HG02943 (cell line): ENCODE measurements at regions not wholly inside any gene's neighbourhood (a gene's known extent, or its start where the extent isn't known, plus 50 kb on each side); places are given as distances from the start of the nearest gene placed in this dataset.
"Not testable (repeated sequence)": the region's sequence is repeated elsewhere in the genome, so short reads cannot be mapped to it uniquely, and the experiment has no call there.

Experiments
- ATAC-seq: cut with Tn5 transposase; IDR thresholded peaks from one replicate; pipeline ENCODE4 v1.9.1; 2021; ENCODE audit warnings: mild to moderate bottlenecking, low read depth, moderate library complexity; ENCODE audit not compliant: unreplicated experiment

- ATAC-seq, result not testable (repeated sequence)
Measured at GRCh38 chr3:194959666-194960065, 274.0 kb downstream of the FAM43A start.

GRCh38 chr3:194960446-194961032 lies 274.9 kb downstream of the FAM43A start:
- no peak for ATAC-seq

- ATAC-seq, result no peak
Measured at GRCh38 chr3:194961149-194961548, 275.5 kb downstream of the FAM43A start.

- ATAC-seq, result no peak
Measured at GRCh38 chr3:194961571-194961970, 275.9 kb downstream of the FAM43A start.

- no peak for ATAC-seq
Measured at GRCh38 chr3:194962056-194962455, 276.4 kb downstream of the FAM43A start.

GRCh38 chr3:194964809-194965208 lies 279.1 kb downstream of the FAM43A start:
- ATAC-seq, result no peak

GRCh38 chr3:194967151-194968117 lies 281.8 kb downstream of the FAM43A start:
- ATAC-seq, result no peak

- no peak for ATAC-seq
Measured at GRCh38 chr3:194970066-194970465, 284.4 kb downstream of the FAM43A start.

GRCh38 chr3:194971009-194971408 lies 285.3 kb downstream of the FAM43A start:
- no peak for ATAC-seq

- no peak for ATAC-seq
Measured at GRCh38 chr3:194971965-194972364, 286.3 kb downstream of the FAM43A start.

GRCh38 chr3:194972641-194973040 lies 287.0 kb downstream of the FAM43A start:
- no peak for ATAC-seq

- no peak for ATAC-seq
Measured at GRCh38 chr3:194973366-194974000, 287.8 kb downstream of the FAM43A start.

GRCh38 chr3:194974468-194975135 lies 288.9 kb downstream of the FAM43A start:
- no peak for ATAC-seq

GRCh38 chr3:194976049-194976451 lies 290.4 kb downstream of the FAM43A start:
- no peak for ATAC-seq

- no peak for ATAC-seq
Measured at GRCh38 chr3:194976874-194977273, 291.2 kb downstream of the FAM43A start.

- no peak for ATAC-seq
Measured at GRCh38 chr3:194977356-194977755, 291.7 kb downstream of the FAM43A start.

- no peak for ATAC-seq
Measured at GRCh38 chr3:194979173-194979572, 291.8 kb downstream of the XXYLT1 start.

- no peak for ATAC-seq
Measured at GRCh38 chr3:194982472-194982871, 288.5 kb downstream of the XXYLT1 start.

- ATAC-seq, result no peak
Measured at GRCh38 chr3:194983121-194983520, 287.8 kb downstream of the XXYLT1 start.

- ATAC-seq, result no peak
Measured at GRCh38 chr3:194983620-194984019, 287.3 kb downstream of the XXYLT1 start.

- no peak for ATAC-seq
Measured at GRCh38 chr3:194984066-194984465, 286.9 kb downstream of the XXYLT1 start.
